Activated CD4-positive, alpha-beta T cell treated with anti-CD3 and anti-CD28 coated beads, Interleukin-2, amount 50 U/mL, for 1 hour (primary cell): ENCODE measurements at regions not wholly inside any gene's neighbourhood (a gene's known extent, or its start where the extent isn't known, plus 50 kb on each side); places are given as distances from the start of the nearest gene placed in this dataset.
"Not testable (repeated sequence)": the region's sequence is repeated elsewhere in the genome, so short reads cannot be mapped to it uniquely, and the experiment has no call there.

Experiments
- DNase-seq: peaks from one replicate; pipeline ENCODE4 v3.0.0-alpha.2; 2020

DNA sequence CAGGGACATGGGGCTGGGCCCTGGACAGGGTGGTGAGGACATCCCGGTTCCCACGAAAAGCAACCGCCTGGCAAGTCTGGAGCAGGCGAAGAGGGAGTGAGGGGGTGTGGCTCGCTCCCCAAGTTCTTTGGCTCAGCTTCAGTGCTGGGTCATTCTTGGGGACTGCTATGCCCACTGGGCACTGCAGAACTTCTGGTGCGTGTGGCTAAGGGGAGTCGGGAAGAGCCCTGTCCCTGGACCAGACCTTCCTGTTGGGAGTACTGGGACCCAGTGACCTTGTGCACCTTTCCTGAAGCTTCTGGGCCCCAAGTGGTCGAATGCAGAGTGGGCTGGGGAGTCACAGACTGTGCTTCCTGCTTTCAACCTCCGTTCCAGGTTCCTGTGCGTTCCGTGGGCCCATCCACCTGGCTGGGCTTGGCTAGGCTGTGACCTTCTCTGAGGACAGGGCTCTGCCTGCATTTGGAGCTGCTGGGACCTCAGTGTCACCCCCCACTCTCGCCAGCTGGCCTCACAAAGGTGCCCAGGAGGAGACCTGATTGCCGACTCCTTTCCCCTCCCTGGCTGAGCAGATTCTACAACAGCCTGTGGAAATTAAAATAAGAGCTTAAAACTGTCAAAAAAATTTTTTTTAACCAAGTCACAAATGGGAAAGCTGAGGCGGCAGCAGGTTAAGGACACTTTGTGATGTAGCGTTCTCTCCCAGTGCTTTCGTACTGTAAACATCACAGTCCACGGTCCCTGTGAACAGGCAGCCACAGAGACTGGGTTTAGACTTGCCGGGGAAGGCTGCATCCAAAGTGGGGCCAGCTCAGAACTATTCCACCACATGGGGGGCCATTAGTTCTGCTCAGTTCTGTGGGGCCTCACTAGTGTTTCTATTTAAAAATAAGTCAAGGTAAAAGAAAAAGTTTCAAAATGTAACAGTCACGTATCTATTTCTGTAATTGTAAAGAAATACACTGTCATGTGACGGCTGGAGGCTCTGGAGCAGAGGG, 63.8 kb upstream of the WNT7B start:
- no peak for DNase-seq

GRCh38 chr22:46041642-46042041, 64.7 kb upstream of the WNT7B start:
- DNase-seq, result no peak

DNA sequence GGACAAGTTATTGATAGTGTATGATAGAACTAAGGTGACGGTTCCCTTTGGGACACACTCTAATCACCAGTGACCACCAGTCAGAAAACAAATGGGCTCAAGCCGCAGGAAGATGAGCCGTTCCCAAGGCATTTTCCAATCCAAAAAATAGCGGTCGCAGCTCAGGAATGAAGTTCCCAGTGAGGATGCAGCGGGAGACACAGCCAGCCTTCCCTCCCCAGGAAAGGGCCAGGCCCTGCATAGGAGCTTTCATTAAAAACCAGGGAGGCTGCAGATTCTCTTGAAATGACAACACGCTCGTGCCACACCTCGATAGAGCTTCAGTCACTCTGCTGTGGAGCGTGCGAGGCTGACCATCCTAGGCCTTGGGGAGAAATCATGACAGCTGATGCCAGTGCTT, 65.8 kb upstream of the WNT7B start:
- DNase-seq, result no peak

DNA sequence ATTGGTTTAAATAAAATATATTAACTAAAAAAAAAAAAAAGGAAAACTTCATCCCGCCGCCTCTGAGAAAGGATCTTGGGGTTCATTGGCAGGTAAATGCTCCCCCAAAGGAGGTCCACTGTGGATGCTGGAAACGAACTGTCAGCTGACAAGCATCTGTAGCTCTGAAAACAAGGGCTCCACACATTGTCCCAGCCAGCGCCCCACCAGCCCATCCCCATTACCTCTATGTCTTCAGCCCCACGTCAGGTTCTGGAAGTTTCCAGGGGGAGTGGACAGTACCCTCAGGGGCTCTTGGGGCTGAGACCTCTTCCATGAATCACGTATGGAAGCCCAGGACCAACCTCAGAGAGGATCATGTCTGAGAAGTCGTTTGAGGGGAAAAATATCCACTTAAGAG, 66.4 kb upstream of the WNT7B start:
- DNase-seq, result no peak

DNA sequence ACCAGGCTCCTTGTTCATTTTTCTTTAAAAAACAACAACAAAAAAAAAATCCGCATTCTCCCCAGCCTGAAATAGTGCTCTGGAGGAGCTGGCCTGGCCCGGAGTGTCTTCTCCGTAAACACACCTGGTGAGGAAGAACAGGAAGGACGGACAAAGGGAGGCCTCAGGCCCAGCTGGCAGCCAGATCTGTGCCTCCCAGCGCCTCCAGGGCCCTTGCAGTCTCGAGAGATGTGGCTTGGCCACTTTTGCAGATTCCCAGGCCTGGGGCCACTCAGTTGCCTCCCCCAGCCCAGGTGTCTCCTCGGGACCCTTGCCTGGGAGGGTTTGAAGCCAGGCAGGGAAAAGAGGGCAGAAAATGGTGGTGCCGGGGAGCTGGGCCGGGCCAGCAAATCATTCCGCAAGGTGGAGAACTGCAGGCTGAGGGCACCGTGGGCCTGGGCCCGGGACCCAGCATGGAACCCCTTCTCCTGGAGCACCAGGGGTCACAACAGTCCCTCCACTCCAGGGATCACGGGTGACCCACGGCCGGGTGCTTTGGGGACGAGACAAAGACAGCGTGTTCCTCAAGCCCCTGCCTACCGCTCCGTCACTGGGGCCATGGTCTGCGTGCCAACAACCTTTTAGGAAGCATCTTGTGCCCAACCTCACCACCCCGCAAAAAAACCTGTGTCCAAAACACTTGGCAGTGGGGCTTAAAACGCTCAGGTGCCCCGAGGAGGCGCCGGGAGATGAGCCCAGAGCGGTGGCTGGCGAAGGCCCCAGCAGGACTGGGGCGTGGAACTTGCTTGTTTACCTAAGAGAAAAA, 67.1 kb upstream of the WNT7B start:
- DNase-seq, result peak; percentile 27

DNA sequence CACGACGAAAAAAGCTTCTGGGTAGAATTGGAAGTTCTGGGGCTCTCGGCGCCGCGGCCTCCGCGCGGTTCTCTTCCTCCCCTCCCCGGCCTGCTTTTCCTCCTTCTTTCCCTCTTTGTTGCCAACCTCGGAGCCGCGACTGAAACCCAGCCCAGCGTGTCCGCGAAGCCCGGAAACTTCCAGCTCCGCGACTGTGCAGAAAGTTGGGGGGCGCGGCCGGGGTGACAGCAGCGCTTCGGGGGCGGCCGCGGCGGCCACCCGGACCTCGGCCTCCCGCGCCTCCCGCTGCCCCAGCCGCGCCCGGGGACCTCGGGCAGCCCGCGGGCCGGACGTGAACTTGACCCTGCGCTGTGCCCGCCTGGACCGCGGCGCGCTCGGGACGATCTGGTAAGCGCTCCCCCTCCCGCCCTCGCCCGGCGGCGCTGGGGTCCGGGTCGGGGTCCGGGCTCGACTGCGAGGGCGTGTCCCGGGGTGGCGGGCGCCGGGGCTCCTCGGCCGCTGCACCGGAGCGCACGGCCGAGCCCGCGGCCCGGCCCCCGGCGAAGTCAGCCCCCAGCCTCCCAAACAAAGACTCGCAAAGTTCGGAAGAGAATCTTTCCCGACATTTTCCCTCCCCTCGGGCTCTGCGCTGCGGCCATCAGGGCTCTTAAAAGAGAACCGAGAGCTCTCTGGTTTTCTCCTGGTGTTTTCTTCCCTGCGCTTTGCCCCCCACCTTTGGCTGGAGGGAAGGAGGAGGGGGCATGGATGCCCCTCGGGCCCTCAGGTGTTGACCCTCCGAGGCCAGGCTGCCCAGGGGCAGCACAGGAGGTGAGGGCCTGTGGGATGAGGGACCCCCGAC, 67.9 kb upstream of the WNT7B start:
- DNase-seq, result no peak

DNA sequence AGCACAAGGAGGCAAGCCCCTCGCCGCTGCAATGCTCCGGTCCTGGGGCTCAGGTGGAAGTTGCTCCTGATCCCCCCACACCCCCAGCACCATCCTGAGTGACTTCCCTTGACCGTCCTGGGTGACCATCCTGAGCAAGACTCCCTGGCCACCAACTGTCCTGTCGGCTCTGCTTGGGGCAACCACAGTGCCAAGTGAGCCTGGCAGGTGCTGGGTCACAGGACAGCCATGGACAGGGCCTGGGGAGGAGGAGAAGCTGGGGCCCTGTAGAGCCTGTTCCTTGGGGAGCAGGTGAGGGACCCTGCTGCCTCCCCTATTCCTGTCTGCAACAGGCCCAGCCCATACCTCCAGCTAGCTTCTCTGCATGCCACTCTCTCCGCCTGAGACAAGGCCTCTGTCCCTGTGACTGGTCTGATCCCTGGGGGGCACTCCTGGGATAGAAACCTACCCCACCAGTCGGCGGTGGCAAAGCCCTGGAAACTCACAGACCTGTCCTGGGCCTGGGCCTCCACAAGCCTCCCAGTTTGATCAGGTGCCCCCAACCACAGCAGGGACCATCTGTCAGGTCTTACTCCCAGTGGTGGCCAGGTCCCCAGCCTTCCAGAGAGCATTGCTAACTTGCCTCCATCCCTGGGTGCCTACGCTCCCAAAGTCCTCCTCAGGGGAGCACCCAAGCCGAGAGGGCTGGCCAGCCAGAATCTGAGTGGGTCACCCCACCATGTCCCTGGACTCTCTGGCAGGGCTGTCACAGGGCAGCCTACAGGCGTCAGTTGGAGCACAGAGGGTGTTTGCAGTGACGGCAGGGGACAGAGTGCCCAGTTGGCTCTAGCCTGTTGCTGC, 68.7 kb upstream of the WNT7B start:
- no peak for DNase-seq

DNA sequence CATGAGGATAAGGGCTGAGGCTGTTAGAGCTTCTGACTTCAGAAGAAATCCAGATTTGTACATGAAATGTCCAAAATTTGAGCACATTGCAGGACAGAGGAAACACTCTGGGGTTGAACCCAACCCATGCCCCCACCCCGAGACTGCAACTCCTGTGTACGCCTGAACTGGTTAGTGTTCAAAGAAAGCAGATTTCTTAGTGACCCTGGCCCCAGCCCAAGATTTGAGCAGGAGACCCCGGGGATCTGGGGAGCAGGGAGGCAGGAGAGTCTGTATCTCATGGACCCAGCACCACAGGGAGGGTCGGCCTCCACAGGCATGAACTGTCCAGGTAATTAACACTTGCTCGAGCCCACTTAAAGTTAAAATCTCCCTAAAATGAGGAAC, 69.3 kb upstream of the WNT7B start:
- no peak for DNase-seq

DNA sequence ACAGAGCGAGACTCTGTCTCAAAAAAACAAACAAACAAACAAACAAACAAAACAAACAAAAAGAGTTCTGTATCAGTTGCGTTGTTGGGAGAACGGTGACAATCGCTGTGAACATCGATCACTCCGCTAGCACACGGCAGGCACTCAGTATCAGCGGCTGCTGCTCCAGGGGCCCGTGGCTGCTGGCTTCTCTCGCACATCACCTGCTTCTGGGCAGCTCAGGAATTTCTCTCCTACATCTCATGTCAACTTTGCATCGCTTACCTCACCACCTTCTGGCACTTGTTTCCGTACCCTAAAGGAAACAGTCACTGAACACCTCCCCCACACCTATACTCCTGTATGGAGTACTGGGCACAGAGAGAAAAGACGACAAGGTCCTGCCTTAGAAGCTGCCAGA, 70.3 kb upstream of the WNT7B start:
- no peak for DNase-seq

DNA sequence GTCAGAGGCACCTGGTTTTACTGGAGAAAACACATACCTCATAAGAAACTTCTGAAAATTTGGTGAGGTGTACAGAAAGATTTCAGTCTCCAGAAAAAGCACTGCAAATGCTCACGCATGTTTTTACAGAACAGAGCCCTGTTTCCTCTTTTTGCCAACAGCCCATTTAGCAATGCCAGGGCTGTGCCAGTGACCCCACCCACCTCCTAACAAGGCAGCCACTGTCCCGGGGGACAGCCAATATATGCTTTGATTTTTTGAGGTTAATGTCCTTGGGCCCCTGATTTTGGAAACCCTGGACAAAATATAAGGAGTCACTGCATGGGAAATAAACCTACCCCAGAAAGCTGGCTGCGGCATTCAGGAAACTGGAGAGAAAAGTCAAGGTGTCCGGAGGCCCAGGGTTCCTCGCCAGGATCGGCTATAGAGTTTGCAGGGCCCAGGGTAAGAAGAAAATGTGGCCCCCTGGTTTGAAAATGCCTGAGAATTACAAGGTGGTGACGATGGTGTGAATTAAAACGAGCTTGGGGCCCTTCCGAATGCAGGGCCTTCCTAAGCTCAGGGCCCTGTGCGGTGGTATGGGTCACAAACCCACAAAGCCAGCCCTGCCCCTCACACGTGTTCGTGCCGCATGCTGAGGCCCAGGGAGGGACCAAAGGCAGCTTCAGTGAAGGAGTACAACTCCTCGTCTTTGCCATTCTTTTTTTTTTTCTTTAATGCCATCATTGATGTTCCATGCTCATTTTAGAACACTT, 71.1 kb upstream of the WNT7B start:
- DNase-seq, result no peak

GRCh38 chr22:46048661-46049060, 71.7 kb upstream of the WNT7B start:
- not testable (repeated sequence) for DNase-seq

DNA sequence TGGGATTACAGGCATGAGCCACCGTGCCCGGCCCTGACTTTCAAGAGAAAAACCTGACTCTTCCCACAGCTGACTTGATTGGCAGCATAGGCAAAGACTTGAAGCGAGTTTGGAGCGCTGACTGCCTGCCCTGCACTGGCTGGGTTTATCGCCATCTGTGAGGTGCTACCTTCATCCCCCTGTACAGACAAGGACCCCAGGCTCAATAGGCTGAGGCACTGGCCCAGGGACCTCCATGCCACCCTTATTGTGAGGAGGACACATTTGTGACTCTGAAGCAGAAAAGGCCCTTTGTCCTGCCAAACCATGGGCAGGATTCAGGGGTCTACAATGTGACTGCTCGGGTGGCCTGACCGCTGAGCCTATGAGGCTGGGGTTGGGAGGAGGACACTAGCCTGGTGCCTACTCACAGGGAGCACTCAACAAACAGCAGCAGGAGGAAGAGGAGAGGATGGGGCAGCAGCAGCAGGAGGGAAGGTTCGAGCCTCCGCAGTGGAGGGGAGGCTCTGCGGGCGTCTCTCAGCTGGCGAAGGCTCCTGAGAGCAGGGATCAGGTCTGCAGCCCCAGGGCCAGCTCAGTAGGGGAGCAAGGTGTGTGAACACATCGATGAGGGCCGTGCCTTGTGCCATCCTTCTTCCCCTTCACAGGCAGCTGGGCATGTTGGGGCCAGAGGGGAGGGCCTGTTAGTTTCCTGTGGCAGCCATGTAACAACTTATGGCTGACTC, 72.9 kb upstream of the WNT7B start:
- no peak for DNase-seq

DNA sequence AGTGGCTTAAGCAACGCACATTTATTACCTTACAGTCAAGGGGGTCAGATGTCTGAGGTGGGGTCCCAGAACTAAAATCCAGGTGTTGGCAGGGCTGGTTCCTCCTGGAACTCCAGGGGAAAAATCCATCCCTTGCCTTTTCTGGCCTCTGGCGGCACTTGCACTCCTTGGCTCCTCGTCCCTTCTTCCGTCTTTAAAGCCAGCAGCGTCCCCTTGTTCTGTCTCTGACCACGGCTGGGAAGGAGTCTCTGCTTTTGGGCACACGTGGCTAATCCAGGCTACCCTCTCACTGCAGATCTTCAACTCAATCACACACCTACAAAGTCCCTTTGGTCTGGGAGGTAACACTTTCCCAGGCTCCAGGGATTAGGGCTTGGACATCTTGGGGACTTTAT, 73.5 kb upstream of the WNT7B start:
- no peak for DNase-seq

DNA sequence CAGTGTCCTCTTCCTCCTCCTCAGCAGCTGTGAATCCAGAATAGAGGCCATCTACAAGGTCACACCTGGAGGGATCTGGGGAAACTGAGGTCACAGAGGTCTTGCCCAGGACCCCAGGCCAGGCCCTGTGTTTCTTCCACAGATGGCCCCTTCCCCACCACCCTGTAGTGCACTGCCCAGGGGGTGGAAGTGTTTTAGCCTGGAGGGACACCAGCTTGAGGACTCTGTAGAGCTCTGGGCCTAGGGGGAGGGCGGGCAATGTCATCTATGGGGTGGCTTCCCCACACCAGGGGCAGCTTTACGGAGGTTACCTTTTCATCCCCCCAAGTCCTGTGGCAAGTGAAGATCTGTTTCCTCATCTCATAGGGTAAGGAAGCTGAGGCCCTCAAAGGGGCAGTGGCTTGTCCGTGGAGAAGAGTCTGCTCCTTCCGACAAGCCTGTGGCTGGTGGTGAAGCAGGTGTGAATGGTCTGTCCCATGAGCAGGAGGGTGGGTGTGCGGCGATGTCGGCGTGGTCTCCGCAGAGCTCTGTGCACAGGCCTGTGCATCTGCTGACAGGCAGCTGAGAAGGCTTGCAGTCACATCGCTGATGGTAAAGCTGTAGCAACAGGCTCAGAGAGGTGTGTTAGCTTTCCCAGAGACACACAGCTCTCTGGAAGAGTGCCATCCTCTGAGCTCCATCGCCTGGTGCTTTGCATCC, 74.1 kb upstream of the WNT7B start:
- no peak for DNase-seq

DNA sequence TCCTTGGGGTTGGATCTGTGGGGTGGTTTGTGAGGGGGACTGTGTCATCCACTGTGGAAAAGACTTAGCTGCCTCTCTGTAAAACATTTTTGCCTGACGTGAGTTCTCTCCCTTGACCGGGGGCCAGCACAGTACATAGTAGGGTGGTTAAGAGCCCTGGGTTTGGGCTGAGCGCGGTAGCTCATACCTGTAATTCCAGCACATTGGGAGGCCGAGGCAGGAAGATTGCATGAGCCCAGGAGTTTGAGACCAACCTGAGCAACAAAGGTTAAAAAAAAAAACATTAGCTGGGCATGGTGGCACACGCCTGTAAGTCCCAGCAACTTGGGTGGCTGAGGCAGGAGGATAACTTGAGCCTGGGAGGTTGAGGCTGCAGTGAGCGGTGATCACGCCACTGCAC, 74.7 kb upstream of the WNT7B start:
- no peak for DNase-seq

DNA sequence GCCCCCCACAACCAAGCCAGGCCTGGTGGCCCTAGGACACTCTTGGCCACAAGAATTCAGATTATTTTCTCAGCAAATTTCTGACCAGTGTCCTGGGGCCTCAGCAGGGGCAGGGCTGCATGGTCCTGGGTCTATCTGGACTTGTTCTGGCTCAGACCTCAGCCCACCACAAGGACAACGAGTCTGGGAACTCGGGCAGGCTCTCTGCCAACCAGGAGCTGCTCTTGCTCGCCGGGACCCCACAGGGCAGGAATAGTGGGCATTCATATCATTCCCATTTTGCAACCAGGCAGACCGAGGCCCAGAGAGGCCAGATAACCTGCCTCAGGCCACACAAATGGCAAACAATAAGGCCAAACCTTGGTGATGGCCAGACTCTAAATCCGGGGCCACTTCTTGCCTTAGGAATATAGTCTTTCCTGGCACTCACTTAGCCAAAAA, 75.4 kb upstream of the WNT7B start:
- DNase-seq, result no peak

GRCh38 chr22:46052801-46053562, 76.0 kb upstream of the WNT7B start:
- no peak for DNase-seq

GRCh38 chr22:46053563-46054090, 76.7 kb upstream of the WNT7B start:
- DNase-seq, result peak; percentile 50
